ENCODE measurements at regions not wholly inside any gene's neighbourhood (a gene's known extent, or its start where the extent isn't known, plus 50 kb on each side); places are given as distances from the start of the nearest gene placed in this dataset.
A peak's percentile ranks its signal among the peaks of the same experiment; 100 is the strongest.
"Not testable (repeated sequence)": the region's sequence is repeated elsewhere in the genome, so short reads cannot be mapped to it uniquely, and the experiment has no call there.

- DNase-seq = not testable (repeated sequence)
Measured at GRCh38 chr16:29355339-29356059, 51.0 kb downstream of the NPIPB11 start.

GRCh38 chr16:29354449-29354848 is 52.1 kb downstream of the NPIPB11 start:
- not testable (repeated sequence) for DNase-seq

GRCh38 chr16:29352617-29352999 is 53.9 kb downstream of the NPIPB11 start:
- not testable (repeated sequence) for DNase-seq

DNA sequence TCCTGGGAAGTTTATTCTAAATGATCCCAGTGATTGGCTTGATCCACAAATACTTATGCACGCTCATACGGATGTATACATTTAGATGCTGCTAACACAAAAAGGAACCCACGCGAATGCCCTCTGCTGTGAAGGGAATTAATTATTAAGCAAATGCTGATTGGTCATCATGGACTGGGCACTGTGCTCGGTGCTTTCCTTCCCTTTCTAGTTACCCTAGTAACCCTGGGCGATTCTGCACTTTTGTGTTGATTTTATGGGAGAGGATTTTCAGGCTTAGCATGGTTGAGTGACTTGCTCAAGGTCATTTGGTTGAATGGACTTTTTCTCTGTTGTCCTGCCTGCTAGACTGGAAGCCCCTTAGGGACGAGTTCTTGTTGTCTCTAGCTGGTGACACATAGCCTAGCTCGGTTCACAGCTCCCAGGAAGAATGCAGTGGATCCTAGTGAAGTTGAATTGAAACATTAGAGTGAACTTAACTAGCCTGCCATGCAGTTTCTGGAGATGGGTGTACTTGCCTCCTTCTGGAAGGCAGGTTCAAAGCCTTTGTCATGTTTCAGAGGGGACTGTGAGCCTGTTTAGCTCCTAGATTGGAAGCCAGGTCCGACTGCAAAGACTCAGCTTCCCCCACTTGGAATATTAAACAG is 54.4 kb downstream of the NPIPB11 start:
- DNase-seq = not testable (repeated sequence)

DNA sequence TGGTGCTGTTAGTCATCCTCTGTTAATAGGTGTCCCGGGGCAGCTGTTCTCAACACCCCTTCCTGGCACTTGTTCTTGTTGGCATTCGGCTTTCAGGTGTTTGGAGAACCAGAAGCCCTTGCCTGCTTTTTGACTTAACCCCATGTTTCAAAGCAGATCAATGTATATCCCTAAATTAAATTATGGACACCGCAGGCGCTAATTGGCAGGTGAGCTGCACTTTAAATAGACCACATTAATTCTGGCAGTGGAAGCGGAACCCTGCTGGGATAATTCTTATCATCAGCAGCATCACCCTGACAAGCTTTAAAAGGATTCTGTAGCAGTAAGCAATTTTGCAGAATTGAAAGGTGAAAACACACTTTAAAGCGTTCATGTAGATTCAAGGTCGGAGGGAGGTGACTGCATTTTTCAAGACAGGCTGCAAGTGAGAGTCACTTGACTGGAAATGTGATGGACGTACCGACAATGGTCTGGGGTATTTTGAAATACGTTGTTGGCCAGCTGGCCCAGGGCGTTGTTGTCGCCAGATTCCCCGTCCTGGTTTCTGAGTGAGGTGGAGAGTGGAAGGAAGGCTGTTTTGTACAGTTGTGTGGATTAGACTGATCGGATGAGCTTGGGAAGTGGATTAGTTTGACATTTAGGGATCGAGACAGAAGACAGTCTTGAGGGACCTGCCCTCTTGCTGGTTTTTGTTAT is 55.1 kb downstream of the NPIPB11 start:
- not testable (repeated sequence) for DNase-seq

- DNase-seq = peak; percentile 16
Measured at GRCh38 chr16:29349966-29350365, 56.5 kb downstream of the NPIPB11 start.

GRCh38 chr16:29348748-29349147 is 57.8 kb downstream of the NPIPB11 start:
- DNase-seq = not testable (repeated sequence)

DNA sequence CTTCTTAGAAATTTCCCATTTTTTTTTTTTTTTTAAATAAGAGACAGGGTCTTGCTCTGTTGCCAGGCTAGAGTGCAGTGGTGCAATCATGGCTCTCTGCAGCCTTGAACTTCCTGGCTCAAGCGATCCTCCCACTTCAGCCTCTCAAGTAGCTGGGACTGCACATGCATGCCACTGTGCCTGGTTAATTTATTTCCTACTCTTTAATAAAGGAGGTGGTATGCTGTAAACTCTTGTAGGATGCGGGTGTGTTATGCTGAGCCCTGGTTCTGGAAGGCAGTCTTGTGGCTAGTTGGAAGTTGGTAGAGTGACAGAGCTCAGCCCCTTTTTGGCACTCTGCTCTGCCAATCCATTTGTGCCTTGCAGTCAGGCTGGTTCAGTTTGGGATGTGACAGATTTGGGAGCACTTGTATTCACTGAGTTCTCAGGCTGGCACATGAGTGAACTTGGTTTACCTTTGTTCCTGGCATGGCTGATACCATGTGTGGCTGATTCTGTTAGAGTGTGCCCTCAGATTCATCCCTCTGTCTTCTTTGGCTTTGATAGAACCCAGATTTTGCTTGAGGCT is 58.3 kb downstream of the NPIPB11 start:
- not testable (repeated sequence) for DNase-seq

DNA sequence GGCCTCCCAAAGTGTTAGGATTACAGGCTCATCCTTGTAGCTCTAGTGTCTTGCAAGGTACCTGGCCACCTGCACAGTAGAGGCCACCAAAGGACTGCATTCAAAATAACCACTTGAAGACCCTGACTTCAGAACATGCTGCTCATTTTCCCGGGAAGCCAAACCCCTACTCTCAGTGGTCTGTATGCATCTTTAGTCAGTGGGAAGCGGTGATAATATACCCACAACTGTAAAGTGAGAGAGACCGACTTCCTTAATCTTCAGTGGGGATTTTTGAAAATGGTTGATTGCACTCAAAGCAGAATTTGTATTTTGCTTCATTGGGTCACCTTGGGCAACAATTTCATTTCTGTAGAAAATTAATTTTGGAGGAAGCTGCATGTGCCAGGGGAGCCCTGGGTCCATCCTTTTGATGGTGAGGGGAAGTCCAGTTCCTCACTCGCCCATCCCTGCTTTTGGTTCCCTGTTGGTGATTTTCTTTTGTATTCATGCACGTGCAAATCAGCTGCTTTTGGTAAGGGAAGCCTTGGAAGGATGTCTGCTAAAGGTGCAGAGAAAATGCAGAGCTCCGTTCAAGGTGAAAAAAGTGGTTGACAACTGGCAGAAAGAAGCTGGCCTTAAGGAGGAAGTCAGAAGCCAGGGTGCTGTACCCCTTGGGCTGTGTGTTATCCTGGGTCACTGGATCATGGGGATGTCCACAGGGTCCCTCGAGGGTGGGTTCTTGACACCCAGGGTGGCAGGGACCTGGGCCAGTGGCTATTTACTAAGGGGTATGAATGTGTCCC is 59.5 kb downstream of the NPIPB11 start:
- not testable (repeated sequence) for DNase-seq

- DNase-seq = not testable (repeated sequence)
Measured at GRCh38 chr16:29346203-29346602, 60.3 kb downstream of the NPIPB11 start.

DNA sequence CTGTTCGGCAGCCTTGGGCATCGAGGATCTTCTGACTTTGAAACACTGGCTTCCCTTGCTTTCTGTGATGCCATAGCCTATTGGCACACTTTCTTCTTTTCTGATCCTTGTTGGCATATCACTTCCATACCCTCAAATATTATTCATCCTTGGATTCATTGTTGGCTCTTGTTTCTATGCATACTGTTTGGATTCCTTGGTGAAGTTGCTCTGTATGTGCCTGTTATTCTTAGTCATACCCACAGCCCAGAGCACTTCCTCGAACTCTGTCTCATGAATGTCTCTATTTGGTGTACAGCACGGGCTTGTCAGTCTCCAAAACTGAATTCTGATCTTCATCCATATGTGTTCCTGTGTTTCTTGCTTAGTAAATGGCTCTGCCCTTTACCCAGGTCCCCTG is 63.6 kb downstream of the NPIPB11 start:
- DNase-seq = not testable (repeated sequence)

GRCh38 chr16:29340779-29341438 is 65.6 kb downstream of the NPIPB11 start:
- not testable (repeated sequence) for DNase-seq

GRCh38 chr16:29340235-29340634 is 66.3 kb downstream of the NPIPB11 start:
- not testable (repeated sequence) for DNase-seq

DNA sequence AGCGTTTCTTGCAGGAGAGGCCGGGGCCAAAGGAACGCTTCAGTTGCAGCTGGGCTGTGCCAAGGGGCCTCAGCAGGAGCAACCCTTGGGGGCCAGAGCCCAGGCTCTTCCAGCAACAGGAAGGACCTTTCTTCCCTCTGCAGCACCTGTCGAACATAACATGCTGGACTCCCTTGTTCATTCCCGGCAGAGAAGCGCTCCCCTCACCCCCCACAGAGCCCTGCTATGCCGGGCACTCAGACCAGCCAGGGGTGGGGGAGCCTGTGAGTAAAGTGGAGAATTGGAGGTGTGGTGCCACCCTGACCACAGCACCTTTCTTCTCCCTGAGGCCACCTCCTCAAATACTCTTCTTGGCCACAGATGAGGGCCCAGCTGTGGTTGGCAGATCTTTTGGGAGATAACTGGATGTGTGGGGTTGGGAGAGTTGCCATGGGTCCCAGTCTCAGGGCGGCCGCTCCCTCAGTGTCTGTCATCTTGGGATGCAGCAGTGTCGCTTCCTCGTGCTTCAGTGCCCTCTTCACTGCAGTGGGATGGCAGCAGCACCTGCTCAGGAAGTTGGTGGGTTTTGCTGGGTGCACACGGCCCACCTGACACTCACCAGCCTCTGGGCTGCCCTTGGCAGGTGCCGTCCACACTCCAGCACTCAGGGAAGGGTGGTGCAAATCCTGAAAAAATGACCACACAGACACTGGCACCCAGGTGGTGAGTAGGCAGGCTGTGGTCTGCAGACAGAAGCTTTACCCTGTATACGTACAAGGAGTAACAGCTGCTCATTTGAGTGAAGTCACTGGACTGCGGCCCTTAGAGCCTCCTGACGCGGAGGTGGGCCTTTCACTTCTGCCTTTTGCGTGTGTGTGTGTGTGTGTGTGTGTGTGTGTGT is 67.5 kb downstream of the NPIPB11 start:
- DNase-seq = not testable (repeated sequence)

- DNase-seq = not testable (repeated sequence)
Measured at GRCh38 chr16:29337385-29337901, 69.1 kb downstream of the NPIPB11 start.

- not testable (repeated sequence) for DNase-seq
Measured at GRCh38 chr16:29335549-29335846, 71.0 kb downstream of the NPIPB11 start.

- not testable (repeated sequence) for DNase-seq
Measured at GRCh38 chr16:29334776-29335548, 71.5 kb downstream of the NPIPB11 start.

DNA sequence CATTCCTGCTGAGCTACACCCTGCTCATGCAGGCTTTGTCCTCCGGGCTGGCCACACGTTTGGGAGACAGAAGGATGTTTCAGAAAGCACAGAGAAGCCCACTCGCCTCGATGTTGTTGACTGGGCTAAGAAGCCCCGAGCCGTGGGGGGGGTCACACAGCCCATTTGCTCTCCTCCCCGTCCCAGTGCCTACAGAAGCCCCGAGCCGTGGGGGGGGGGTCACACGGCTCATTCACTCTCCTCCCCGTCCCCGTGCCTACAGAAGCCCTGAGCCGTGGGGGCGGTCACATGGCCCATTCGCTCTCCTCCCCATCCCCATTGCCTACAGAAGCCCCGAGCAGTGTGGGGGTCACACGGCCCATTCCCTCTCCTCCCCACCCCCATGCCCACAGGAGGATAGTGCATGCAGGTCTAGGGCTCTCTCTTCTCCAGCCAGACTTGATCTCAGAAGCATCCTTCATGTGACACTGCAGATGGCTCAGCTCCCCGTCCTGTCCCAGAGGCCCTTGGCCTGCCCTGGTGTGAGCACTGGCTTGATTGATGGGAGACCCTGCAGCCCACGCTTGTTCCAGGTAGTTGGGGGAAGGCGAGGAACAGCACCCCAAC is 72.9 kb downstream of the NPIPB11 start:
- DNase-seq = not testable (repeated sequence)

GRCh38 chr16:29330623-29331022 is 75.9 kb downstream of the NPIPB11 start:
- DNase-seq = not testable (repeated sequence)

GRCh38 chr16:29328528-29328927 is 78.0 kb downstream of the NPIPB11 start:
- DNase-seq = not testable (repeated sequence)

Measured in GF-D8 (cell line).